Neural progenitor cell (in vitro differentiated cells): ENCODE measurements at regions not wholly inside any gene's neighbourhood (a gene's known extent, or its start where the extent isn't known, plus 50 kb on each side); places are given as distances from the start of the nearest gene placed in this dataset.
"Not testable (repeated sequence)": the region's sequence is repeated elsewhere in the genome, so short reads cannot be mapped to it uniquely, and the experiment has no call there.

Experiments used
- DNase-seq: peaks from one replicate; pipeline ENCODE4 v3.0.0-alpha.2; 2016; ENCODE audit warnings: low spot score
- H2AFZ ChIP-seq: fragments of 200-600 bp; sonication (generic); replicated peaks from 2 replicates; pipeline ENCODE4 v1.6.1; 2016; ENCODE audit warnings: antibody characterized with exemption
- H3F3A ChIP-seq: fragments of 200-600 bp; sonication (generic); 2 replicates; pipeline ENCODE4 v1.6.1; 2016; ENCODE audit warnings: antibody characterized with exemption, low read depth
- H3K27ac ChIP-seq: fragments of 200-600 bp; sonication (generic); 2 replicates; pipeline ENCODE4 v1.5.1; 2016; ENCODE audit warnings: mild to moderate bottlenecking
- H3K27me3 ChIP-seq: fragments of 200-600 bp; sonication (generic); 2 replicates; pipeline ENCODE4 v1.6.1; 2016; ENCODE audit warnings: mild to moderate bottlenecking, moderate library complexity
- H3K36me3 ChIP-seq: fragments of 200-600 bp; sonication (generic); 2 replicates; pipeline ENCODE4 v1.5.1; 2016
- H3K4me1 ChIP-seq: fragments of 200-600 bp; sonication (generic); 2 replicates; pipeline ENCODE4 v1.6.1; 2016; ENCODE audit warnings: mixed run types
- H3K4me2 ChIP-seq: fragments of 200-600 bp; sonication (generic); 2 replicates; pipeline ENCODE4 v1.6.1; 2016
- H3K4me3 ChIP-seq: fragments of 200-600 bp; sonication (generic); 2 replicates; pipeline ENCODE4 v1.5.1; 2016
- H3K79me2 ChIP-seq: fragments of 200-600 bp; sonication (generic); 2 replicates; pipeline ENCODE4 v1.6.1; 2016; ENCODE audit warnings: low read depth
- H3K9ac ChIP-seq: fragments of 200-600 bp; sonication (generic); 2 replicates; pipeline ENCODE4 v1.6.1; 2016
- H3K9me3 ChIP-seq: fragments of 200-600 bp; sonication (generic); 2 replicates; pipeline ENCODE4 v1.5.1; 2016; ENCODE audit warnings: low read depth
- H4K20me1 ChIP-seq: fragments of 200-600 bp; sonication (generic); 2 replicates; pipeline ENCODE4 v1.6.1; 2016; ENCODE audit warnings: low read depth
- H3K27ac Mint-ChIP-seq: 3 replicates; pipeline ENCODE4 v1.8.0; 2021; ENCODE audit warnings: mixed read lengths
- H3K27me3 Mint-ChIP-seq: 2 replicates; pipeline ENCODE4 v1.8.0; 2022; ENCODE audit warnings: low read depth, mild to moderate bottlenecking, inconsistent platforms, moderate library complexity, mixed read lengths; ENCODE audit not compliant: insufficient read depth
- H3K36me3 Mint-ChIP-seq: 3 replicates; pipeline ENCODE4 v1.8.0; 2021; ENCODE audit warnings: mixed read lengths
- H3K4me1 Mint-ChIP-seq: 3 replicates; pipeline ENCODE4 v1.8.0; 2021; ENCODE audit warnings: mixed read lengths
- H3K4me3 Mint-ChIP-seq: 3 replicates; pipeline ENCODE4 v1.8.0; 2021; ENCODE audit warnings: mild to moderate bottlenecking, moderate library complexity, mixed read lengths
- H3K9me3 Mint-ChIP-seq: 3 replicates; pipeline ENCODE4 v1.8.0; 2020; ENCODE audit warnings: mixed read lengths
- CTCF ChIP-seq: fragments of 200-600 bp; sonication (generic); IDR thresholded peaks from 2 replicates; pipeline ENCODE4 v1.5.1; 2017; ENCODE audit warnings: antibody characterized with exemption, mild to moderate bottlenecking
- EZH2 ChIP-seq: fragments of 200-600 bp; sonication (generic); IDR thresholded peaks from 2 replicates; pipeline ENCODE4 v1.6.1; 2017; ENCODE audit warnings: antibody characterized with exemption, mild to moderate bottlenecking, moderate library complexity
- EZH2phosphoT487 ChIP-seq: fragments of 200-600 bp; sonication (generic); IDR thresholded peaks from 2 replicates; pipeline ENCODE4 v1.6.1; 2017; ENCODE audit warnings: antibody characterized with exemption

GRCh38 chr3:163504974-163505373 lies 1573.3 kb downstream of the SI start:
- Mint-ChIP-seq H3K9me3 (peaks cover 4% of the 10 kb centered on the region), H3K36me3 (no peaks in the 10 kb centered on the region), H3K27ac (no peak overlapping the region), H3K27me3 (peaks cover 3% of the 10 kb centered on the region), H3K4me3 (no peak overlapping the region), H3K4me1 (peaks cover 8% of the 10 kb centered on the region)
- Histone ChIP-seq H3K4me3 (no peak overlapping the region), H3K4me2 (no peak overlapping the region), H4K20me1 (no peaks in the 10 kb centered on the region), H3K79me2 (no peaks in the 10 kb centered on the region), H3K4me1 (peaks cover 5% of the 10 kb centered on the region), H2AFZ (no peak overlapping the region), H3F3A (no peaks in the 10 kb centered on the region), H3K36me3 (no peaks in the 10 kb centered on the region), H3K27ac (no peak overlapping the region), H3K9ac (no peak overlapping the region), H3K9me3 (no peaks in the 10 kb centered on the region), H3K27me3 (no peaks in the 10 kb centered on the region)
- DNase-seq, result no peak
- TF ChIP-seq EZH2phosphoT487, result no peak
- TF ChIP-seq EZH2, result no peak
- TF ChIP-seq CTCF, result no peak

- not testable (repeated sequence) for H3K9ac ChIP-seq, H3K4me2 ChIP-seq, H3K9me3 ChIP-seq, H3K4me3 Mint-ChIP-seq, H3K36me3 Mint-ChIP-seq, DNase-seq, H2AFZ ChIP-seq, H3K27ac ChIP-seq, H4K20me1 ChIP-seq, H3K27me3 Mint-ChIP-seq, H3K4me3 ChIP-seq, H3K27ac Mint-ChIP-seq, H3K36me3 ChIP-seq, H3K27me3 ChIP-seq, H3K79me2 ChIP-seq, H3K4me1 Mint-ChIP-seq, H3K4me1 ChIP-seq, H3F3A ChIP-seq
- peaks cover 11% of the 10 kb centered on the region for H3K9me3 Mint-ChIP-seq
Measured at GRCh38 chr3:163499736-163500219, 1578.5 kb downstream of the SI start.

GRCh38 chr3:163498842-163499735 lies 1579.2 kb downstream of the SI start:
- not testable (repeated sequence) for DNase-seq, H3K27me3 Mint-ChIP-seq

GRCh38 chr3:163491714-163492113 lies 1586.6 kb downstream of the SI start:
- Histone ChIP-seq H3K27ac (no peak overlapping the region), H3K9ac (no peak overlapping the region), H3K4me1 (no peaks in the 10 kb centered on the region), H3F3A (no peaks in the 10 kb centered on the region), H2AFZ (no peak overlapping the region), H3K36me3 (no peaks in the 10 kb centered on the region), H3K27me3 (no peaks in the 10 kb centered on the region), H3K79me2 (no peaks in the 10 kb centered on the region), H4K20me1 (no peaks in the 10 kb centered on the region), H3K9me3 (no peaks in the 10 kb centered on the region), H3K4me3 (no peak overlapping the region), H3K4me2 (no peak overlapping the region)
- Mint-ChIP-seq H3K36me3 (no peaks in the 10 kb centered on the region), H3K27me3 (no peaks in the 10 kb centered on the region), H3K4me3 (no peak overlapping the region), H3K27ac (no peak overlapping the region), H3K9me3 (no peaks in the 10 kb centered on the region), H3K4me1 (no peaks in the 10 kb centered on the region)
- no peak for DNase-seq
- TF ChIP-seq CTCF (no peak), EZH2phosphoT487 (no peak), EZH2 (no peak)

More at GRCh38 chr3:163498842-163499735, 1579.2 kb downstream of the SI start:
- not testable (repeated sequence) for H3K4me3 Mint-ChIP-seq, H3K36me3 Mint-ChIP-seq, H3K27ac ChIP-seq, H2AFZ ChIP-seq, H3F3A ChIP-seq, H3K9ac ChIP-seq, H3K36me3 ChIP-seq, H3K27me3 ChIP-seq, H3K4me1 Mint-ChIP-seq, H3K79me2 ChIP-seq, H4K20me1 ChIP-seq, H3K4me2 ChIP-seq, H3K27ac Mint-ChIP-seq, H3K9me3 ChIP-seq, H3K4me1 ChIP-seq, H3K4me3 ChIP-seq
- H3K9me3 Mint-ChIP-seq, result peaks cover 11% of the 10 kb centered on the region
